ENCODE measurements at regions not wholly inside any gene's neighbourhood (a gene's known extent, or its start where the extent isn't known, plus 50 kb on each side); places are given as distances from the start of the nearest gene placed in this dataset.

DNA sequence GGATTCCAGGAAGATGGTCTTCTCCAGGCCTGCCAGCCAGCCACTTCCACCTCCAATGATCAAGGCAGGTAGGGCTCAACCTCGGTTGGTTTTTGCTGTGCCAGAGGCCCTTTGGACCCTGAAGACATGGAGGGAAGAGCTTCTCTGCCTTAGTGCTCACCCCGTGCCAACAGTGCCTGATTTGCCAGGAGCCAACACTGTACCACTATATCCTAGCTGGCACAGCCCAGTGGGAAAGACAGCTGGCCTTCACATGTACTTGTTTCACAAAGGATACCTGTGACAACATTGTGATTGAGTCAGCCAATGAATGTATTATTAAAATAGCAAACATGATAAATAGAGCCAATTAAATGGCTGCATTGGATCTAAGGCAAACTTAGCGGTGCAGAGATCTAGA, 51.9 kb upstream of the PRPS1 start:
- no peak for TF ChIP-seq RAD21 (IDR thresholded peaks at IDR 0.05; ENCODE audit: low read depth)
- TF ChIP-seq, protein P1, sequence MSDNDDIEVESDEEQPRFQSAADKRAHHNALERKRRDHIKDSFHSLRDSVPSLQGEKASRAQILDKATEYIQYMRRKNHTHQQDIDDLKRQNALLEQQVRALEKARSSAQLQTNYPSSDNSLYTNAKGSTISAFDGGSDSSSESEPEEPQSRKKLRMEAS (IDR thresholded peaks at IDR 0.05), result no peak
- TF ChIP-seq YY1 (IDR thresholded peaks at IDR 0.05; ENCODE audit: low read depth), result no peak
- no peak for TF ChIP-seq NFIC (IDR thresholded peaks at IDR 0.05)
- no peak for TF ChIP-seq FOXM1 (IDR thresholded peaks at IDR 0.05; ENCODE audit: borderline replicate concordance, low read depth)
- TF ChIP-seq, protein P2, sequence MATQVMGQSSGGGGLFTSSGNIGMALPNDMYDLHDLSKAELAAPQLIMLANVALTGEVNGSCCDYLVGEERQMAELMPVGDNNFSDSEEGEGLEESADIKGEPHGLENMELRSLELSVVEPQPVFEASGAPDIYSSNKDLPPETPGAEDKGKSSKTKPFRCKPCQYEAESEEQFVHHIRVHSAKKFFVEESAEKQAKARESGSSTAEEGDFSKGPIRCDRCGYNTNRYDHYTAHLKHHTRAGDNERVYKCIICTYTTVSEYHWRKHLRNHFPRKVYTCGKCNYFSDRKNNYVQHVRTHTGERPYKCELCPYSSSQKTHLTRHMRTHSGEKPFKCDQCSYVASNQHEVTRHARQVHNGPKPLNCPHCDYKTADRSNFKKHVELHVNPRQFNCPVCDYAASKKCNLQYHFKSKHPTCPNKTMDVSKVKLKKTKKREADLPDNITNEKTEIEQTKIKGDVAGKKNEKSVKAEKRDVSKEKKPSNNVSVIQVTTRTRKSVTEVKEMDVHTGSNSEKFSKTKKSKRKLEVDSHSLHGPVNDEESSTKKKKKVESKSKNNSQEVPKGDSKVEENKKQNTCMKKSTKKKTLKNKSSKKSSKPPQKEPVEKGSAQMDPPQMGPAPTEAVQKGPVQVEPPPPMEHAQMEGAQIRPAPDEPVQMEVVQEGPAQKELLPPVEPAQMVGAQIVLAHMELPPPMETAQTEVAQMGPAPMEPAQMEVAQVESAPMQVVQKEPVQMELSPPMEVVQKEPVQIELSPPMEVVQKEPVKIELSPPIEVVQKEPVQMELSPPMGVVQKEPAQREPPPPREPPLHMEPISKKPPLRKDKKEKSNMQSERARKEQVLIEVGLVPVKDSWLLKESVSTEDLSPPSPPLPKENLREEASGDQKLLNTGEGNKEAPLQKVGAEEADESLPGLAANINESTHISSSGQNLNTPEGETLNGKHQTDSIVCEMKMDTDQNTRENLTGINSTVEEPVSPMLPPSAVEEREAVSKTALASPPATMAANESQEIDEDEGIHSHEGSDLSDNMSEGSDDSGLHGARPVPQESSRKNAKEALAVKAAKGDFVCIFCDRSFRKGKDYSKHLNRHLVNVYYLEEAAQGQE (IDR thresholded peaks at IDR 0.05; ENCODE audit: low read depth), result no peak
- TF ChIP-seq EP300 (IDR thresholded peaks at IDR 0.05; ENCODE audit: borderline replicate concordance), result no peak
- TF ChIP-seq CEBPB (IDR thresholded peaks at IDR 0.05), result no peak
- no peak for TF ChIP-seq TAF1 (IDR thresholded peaks at IDR 0.05; ENCODE audit: low read depth)

Data from Ishikawa (cell line).